Esophagus squamous epithelium (tissue), 4 donors: ENCODE measurements at regions not wholly inside any gene's neighbourhood (a gene's known extent, or its start where the extent isn't known, plus 50 kb on each side); places are given as distances from the start of the nearest gene placed in this dataset.

Experiments
- CTCF ChIP-seq, 6 experiments: fragments of 450-650 bp in 4 of 6; fragments of 200-600 bp in 2 of 6; sonication (generic) in 2 of 6; IDR thresholded peaks; one replicate each; pipeline ENCODE4 v1.5.1; 2016 to 2019; ENCODE audit warnings: antibody characterized with exemption in 6 of 6, mild to moderate bottlenecking in 4 of 6, moderate library complexity in 4 of 6
- POLR2A ChIP-seq, 4 donors: fragments of 450-650 bp; IDR thresholded peaks; one replicate each; pipeline ENCODE4 v1.6.1; 2017; ENCODE audit warnings: antibody characterized with exemption in 4 of 4, mild to moderate bottlenecking in 4 of 4, moderate library complexity in 3 of 4

GRCh38 chr6:92459606-92460005 is 959.8 kb downstream of the EPHA7 start:
- TF ChIP-seq POLR2A (IDR thresholded peaks at IDR 0.05) (no peak), CTCF (IDR thresholded peaks at IDR 0.05) (no peak)
